NCI-H226 (cell line): ENCODE measurements at regions not wholly inside any gene's neighbourhood (a gene's known extent, or its start where the extent isn't known, plus 50 kb on each side); places are given as distances from the start of the nearest gene placed in this dataset.

Experiments
- DNase-seq: peaks from one replicate; pipeline ENCODE4 v3.0.0-alpha.2; 2015

GRCh38 chr3:69531576-69532546, 146.0 kb upstream of the FRMD4B start:
- no peak for DNase-seq

- no peak for DNase-seq
Observed at GRCh38 chr3:69530554-69530953, 144.7 kb upstream of the FRMD4B start.

- DNase-seq: no peak
Observed at GRCh38 chr3:69527498-69527897, 141.6 kb upstream of the FRMD4B start.

- no peak for DNase-seq
Observed at GRCh38 chr3:69524816-69525215, 138.9 kb upstream of the FRMD4B start.

DNA sequence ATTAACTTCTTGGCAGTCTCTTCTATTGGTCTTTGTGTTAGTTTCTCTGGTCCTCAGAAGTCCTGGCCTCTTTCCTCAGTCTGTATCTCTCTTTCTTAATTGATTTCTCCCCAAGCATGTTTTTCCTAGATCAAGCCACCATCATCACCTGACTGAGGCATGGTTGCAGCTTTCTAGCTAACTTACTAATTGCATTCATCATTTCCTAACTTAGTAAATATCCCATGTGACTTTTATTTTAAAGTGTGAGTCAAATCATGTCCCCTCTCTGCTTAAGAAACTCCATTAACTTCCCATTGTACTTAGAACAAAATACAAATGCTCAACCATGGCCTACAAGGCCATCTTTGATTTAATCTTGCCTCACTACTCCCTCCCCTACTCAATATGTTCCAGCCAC, 135.4 kb upstream of the FRMD4B start:
- DNase-seq: no peak

DNA sequence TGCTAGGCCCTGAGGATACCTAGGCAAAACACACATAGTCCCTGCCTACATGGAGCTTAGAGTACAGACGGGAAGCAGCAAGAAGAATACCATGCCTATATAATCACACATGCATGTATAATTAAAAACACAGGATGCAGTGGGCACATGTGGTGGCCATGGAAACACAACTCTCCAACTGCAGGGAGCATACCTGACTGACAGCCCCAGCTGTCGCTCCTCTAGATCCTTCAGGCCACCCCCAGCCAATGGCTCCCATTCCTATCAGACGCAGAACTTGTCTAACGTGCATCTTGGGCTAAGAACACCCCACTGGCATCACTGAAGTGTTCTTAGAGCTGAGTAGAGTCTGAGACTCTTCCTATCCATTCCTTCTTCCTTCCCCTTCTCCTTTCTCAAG, 125.5 kb upstream of the FRMD4B start:
- DNase-seq: no peak

DNA sequence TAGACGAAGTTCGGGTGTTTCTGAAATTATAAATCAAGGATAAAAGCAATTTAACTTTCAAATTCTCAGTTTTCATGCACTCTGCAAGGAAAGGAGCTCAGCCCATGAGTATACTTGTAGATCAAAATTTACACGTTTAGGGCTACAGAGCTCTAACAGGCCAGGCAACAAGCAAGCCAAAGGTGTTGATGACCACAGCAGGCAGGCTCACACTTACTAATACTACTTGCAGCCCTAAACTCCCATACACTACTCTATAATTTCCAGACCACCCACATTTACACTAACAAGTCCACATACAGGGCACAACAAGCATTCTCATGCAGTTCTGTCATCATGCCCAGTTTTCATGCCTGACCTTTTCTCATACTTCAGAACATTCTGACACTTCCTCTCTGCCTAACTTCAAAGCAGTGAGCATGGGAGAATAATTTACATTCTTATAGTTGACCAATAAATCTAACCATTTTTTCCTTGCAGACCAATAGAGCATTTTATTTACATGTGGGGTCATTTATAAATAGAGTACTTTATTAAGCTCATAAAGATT, 124.7 kb upstream of the FRMD4B start:
- no peak for DNase-seq

DNA sequence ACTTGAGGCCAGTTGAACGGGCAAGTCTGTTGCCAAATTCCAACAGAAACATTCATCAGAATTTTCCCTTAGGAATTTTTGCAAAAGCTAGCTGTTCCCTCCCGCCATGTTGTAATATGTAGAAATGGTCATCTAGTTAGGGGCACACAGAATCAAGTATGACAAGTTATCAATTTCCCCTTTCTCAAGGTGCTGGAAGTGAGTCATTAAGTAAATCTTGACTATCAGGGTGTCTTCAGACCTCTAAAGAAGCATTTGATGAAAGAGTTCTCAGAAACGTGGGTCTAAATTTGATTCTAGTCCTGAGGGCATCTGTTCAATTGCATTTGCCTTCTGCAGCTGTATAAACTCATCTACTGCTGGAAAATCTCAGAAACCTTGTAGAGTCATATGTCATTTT, 123.4 kb upstream of the FRMD4B start:
- DNase-seq: no peak

GRCh38 chr3:69505770-69506407, 120.0 kb upstream of the FRMD4B start:
- no peak for DNase-seq

DNA sequence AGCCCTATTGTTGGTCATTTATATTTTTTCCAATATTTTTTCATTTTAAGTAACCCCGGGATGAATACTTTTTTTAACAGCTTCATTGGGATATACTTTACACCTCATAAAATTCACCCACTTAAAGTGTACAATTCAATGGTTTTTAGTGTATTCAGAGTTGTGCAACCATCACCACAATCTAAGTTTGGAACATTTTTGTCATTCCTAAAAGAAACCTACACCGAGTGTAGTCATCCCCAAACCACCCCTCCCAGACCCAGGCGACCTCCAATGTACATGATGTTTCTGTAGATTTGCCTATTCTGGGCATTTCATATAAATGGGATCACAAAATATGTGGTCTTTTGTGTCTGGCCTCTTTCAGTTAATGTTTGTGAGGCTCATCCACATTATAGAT, 118.3 kb upstream of the FRMD4B start:
- DNase-seq: no peak

- no peak for DNase-seq
Observed at GRCh38 chr3:69500604-69501003, 114.7 kb upstream of the FRMD4B start.

DNA sequence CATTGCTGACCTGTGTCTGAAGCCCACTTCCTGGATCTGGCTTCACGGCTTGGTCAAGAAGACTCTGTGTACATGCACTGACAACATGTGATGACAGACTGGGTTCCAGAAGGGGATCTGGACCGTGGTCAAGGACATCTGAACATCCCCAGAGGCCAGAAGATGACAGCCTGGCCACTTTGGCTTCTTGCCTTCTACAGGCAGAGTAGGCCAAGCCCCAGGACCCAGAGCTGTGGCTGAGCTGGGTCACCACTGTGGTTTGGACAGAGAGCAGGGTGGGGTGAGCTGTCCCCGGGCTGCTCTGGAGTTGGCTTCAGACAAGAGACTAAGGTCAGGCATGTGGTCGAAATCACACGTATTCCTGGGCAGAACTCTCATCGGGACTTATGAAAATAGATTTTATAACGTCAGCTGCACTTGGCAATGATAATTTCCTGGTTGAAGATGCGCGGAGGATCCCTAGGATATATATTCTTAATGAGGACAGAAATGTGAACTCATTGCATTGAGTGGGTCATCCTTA, 114.1 kb upstream of the FRMD4B start:
- DNase-seq: no peak

DNA sequence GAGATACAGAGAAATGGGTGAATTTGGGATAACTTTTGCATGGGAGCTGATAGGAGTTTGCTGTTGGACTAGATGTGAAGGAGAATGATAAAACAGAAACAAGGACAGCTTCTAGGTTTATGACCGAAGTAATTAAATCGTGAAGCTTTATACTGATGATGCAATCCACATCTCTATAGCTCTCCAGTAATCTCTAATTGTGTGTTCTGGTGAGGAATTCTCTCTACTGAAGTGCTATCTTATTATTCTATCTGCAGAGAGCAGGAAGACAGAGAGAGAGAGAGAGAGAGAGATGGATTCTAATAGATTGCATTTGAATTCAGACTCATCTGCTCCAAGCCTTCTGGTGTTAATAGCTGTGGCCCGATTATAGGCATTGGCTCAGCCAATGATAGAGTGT, 113.5 kb upstream of the FRMD4B start:
- DNase-seq: no peak

GRCh38 chr3:69496856-69497255, 111.0 kb upstream of the FRMD4B start:
- no peak for DNase-seq

- no peak for DNase-seq
Observed at GRCh38 chr3:69494185-69494584, 108.3 kb upstream of the FRMD4B start.

DNA sequence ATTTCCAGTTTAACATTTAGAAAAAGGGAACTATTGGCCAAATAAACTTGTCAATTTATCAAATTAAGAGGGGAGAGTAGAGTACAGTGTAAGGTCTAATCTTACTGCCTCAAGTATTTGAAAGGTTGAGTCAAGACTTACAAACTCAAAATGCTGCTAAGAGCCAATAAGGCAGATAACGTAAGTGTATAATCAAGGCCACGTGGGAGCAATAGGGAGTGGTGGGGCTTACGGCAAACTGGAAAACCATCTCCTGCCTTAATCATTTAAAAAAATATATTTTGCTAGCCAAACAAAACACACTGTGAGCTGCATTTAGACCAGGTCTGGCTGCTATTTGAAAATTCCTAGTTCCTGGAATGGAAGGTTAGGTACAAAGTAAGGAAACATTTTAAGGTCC, 107.3 kb upstream of the FRMD4B start:
- DNase-seq: no peak

GRCh38 chr3:69491975-69492374, 106.1 kb upstream of the FRMD4B start:
- no peak for DNase-seq

GRCh38 chr3:69490971-69491370, 105.1 kb upstream of the FRMD4B start:
- DNase-seq: no peak

GRCh38 chr3:69490235-69490634, 104.3 kb upstream of the FRMD4B start:
- DNase-seq: no peak

- DNase-seq: no peak
Observed at GRCh38 chr3:69488026-69488425, 102.1 kb upstream of the FRMD4B start.

DNA sequence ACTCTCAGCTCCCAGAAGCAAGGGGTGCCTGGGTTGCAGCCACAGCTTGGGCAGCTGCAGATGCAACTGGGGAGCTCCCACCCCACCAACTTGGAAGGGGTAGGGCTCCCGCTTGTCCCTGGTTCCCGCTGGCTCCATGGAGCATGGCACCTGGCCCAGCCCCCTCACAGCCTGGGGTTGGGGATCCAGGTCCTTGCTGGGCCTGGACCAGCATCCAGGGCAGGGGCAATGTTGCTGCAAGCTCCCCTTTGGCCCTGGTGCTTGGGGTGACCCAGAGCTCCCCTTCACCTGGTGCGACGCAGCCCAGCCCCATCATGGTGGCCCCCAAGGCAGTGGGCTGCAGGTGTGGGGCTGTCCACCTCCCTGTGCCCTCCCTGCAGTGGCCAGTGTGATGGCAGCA, 99.6 kb upstream of the FRMD4B start:
- DNase-seq: no peak

DNA sequence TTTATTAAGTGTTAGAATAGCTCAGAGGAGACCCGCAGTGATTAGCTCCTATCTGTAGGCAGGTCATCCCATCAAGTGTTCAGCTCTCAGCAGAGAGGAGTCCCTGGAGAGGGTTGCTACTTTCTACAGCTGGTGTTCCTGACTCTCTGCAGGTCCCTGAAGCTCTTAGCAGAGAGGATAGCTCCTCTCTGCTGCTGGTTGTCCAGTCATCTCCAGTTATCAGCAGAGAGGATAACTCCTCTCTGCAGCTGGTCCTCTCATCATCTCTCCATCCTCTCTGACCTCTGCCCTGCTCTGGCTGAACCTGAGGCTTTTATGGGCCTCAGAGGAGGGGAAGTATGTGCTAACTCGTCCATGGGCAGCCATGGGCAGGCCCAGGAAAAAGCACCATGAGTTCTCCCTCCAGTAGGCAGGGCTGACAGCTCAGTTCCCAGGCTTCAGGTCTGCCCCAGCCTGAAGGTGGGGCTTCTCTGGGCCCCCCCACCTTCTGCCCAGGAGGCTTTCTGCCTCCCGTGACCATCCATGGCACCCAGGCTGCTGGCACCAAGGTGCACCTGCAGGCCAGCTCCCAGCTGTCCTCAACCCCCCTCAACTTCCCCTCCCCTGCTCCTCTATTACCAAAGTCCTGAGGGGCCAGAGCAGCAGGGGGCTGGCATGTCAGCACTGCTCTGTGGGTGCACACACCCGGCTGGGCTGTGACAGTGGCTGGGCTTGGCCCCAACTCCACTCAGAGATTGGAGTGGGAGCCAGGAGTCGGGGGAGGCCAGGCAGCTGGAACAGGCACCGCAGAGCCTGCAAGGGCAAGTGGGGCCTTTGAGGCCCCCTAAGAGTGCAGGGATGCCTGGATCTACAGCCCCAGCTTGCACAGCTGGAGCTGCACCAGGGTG, 98.9 kb upstream of the FRMD4B start:
- DNase-seq: no peak

GRCh38 chr3:69483449-69483848, 97.6 kb upstream of the FRMD4B start:
- no peak for DNase-seq
